ENCODE measurements at regions not wholly inside any gene's neighbourhood (a gene's known extent, or its start where the extent isn't known, plus 50 kb on each side); places are given as distances from the start of the nearest gene placed in this dataset.
"Not testable (repeated sequence)": the region's sequence is repeated elsewhere in the genome, so short reads cannot be mapped to it uniquely, and the experiment has no call there.

DNA sequence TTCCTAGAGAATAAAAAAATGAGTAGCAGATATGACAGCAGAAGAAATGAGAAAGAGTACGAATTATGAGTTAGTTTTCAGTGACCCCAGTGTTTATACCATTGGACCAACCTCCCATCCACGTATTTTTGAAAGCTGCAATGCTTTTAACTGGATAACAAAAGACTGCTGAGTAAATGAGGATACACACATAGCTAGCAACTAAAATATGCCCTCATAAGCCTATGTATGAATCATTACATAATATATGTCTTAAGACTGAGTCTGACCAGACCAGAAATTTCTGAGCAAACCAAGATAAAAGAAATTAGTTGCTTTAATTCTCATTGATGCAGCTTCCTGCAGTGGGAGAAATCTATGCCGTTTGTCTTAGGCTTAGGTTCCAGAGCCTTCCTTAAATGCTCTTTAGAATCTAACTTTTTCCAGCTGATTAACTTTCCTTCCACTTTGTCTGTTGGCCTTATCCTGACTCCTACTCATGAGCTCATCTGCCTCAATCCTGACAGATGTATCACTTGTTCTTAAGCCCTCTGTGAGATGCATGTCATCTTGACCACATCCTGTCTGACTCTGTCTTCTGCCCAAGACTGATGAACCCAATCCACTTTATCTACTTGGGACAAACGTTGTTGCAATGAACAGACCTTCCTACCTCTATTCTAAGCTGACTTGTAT is 301.4 kb upstream of the AADAT start:
- no peak for DNase-seq

DNA sequence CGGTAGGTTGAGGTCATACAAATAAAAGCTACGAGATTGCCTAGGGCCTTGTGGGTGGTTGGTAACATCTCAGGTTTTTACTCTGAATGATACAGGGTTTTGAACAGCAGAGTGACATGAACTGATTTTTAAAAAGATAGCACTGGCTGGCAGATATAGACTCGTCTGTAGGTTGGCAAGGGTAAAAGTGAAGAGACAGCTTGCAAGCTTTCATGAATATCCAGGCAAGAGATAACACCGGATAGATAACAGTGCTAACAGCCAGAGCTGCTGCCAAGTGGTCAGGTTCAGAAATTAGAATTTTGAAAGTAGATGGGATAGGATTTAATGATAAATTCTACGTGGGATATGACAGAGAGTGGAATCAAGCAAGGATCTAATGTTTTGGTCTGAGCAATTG is 299.7 kb upstream of the AADAT start:
- no peak for DNase-seq

DNA sequence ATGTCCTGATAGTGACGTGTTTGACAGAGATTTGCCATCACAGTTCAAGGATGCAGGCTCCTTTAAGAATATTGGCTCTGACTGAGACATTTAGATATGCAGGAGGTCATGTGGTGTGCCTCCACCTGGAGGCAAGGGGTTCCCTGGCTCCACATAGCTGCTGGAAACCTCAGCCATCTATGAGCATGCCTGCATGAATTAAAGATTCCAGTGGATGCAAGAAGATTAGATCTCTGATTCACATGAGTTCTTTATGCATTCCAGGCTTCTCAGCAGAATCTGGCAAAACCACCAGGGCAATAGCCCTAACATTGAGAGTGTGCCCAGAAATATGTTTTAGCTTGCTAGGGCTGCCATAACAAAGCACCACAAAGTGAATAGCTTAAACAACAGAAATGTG is 298.5 kb upstream of the AADAT start:
- DNase-seq = no peak

DNA sequence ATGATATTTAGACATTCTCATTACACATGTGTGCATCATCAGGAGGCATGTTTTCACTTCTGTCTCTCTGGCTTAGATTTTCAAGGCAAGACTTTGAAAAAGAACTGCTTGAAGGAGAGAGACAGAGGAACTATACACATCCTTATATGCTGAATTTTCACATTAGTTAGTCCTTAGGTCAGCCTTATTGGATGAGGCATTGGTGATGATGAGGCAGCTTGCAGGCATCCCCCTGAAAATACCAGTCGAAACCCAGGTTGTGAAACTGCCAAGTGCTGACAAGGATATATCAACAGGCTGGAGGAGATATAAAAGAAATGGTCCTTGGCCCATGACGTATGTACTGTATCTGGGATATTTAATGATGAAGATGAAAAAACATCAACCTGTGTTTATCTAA is 297.2 kb upstream of the AADAT start:
- no peak for DNase-seq

DNA sequence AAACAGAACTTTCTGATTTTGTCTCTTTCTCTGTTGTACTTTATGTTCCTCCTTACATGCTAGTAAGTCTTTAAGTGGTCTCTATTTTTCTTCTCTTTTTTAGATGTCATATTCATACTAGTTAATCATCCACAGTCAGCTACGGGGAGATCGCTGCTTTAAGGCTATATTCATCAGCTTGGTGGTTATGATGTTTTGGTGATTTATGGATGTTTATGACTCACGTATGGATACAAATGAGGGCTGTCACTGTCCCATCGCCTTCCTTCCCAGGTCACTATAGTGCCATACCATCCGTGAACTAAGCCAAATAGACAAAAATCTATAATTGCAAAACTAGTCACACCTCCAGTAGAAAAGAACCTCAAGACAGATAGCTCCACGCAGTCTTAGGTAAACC is 296.8 kb upstream of the AADAT start:
- no peak for DNase-seq

DNA sequence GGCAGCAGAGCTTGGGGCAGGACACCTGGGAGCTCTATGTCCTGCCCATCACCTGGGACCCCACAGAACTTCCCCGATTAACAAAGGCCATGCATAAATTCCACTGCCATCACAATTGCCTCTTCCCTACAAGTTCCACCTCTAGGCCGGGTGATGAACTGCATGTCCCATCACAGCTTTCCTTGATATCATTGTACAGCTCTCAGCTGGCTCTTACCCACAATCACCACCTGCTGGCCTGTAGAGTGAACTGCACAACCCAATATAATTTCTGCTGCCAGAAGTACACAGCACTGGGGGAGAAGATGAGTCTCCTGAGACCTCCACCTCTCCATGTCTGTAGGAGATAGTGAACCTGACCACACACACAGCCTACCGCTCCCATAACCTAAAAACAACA is 285.0 kb upstream of the AADAT start:
- DNase-seq = no peak

DNA sequence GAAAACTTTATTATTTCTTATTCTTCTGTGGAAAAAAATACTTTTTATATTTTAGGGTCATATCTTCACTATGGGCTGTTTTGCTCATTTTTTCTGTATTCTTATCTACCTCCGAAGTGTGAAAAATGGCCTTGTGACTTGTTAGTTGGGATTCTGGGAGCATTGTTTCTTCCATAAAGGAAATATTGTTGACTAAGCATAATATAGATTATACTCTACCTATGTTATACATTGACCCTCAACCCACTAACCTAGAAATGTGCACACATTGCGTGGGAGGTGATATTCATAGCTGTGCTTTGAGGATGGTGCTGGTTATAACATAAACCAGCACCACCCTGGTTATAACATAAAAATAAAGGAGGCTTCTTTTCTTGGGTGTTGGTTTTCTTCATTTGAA is 259.2 kb upstream of the AADAT start:
- no peak for DNase-seq

DNA sequence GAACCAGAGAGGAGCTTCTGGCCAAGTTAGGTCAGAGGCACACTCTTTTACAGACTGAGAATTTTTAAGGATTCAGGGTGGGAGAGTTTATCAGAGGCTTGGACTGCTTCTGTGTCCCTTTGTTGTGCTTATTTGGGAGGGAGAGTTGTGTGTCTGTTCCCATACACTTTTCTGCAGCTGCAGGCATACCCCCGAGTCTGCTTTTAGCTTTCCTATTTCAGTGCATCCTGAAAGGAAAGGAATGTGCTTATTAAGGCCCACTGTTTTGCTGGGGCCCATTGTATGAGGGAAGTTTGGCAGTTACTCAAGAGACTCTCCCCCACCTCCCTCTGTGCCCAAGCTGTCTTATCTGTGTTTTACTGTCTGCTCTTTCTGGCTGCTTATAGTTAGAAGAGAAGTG is 257.4 kb upstream of the AADAT start:
- not testable (repeated sequence) for DNase-seq

DNA sequence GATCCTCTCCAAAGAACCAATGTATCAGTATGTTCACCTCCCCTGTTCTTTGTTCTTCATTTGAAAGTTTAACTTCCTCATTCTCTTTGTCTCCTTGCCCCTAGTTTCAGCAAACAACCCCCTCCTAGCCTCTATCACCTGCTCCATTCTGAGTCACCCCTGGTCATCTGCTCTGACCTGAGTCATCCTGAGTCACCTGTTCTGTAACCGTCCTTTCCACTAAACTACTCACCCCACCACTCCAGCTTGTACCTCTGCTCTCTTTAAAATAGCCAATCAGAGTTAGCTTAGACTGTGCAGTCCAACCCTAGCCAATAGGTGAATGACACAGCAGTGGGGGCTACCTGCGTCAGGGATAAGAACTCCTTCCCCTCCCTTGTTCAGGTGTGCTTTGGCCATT is 249.8 kb upstream of the AADAT start:
- DNase-seq = no peak

DNA sequence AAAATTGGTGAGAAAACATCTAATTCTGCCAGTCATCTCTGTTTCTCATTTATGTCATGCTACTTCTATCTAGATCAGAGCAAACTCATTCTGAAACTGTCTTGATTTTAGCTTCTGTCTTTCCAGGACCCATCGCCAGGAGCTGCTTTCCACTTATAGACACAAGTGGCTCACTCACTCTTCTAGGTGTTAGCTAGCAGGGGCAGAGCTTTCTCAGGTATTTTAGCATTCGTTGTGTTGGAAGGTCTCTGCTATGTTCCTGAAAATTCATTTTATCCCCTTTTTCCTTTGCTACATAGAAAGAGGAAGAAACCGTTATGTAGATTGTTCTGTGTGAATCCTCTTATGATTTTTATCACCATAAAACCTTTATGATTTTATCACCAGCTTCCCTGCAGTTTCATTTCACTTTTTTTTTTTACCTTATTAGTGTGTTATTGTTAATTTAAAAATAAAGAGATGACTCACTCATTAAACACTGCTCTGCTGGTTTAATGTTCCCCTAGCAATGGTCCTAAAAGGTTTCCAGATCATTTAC is 246.6 kb upstream of the AADAT start:
- DNase-seq = no peak

DNA sequence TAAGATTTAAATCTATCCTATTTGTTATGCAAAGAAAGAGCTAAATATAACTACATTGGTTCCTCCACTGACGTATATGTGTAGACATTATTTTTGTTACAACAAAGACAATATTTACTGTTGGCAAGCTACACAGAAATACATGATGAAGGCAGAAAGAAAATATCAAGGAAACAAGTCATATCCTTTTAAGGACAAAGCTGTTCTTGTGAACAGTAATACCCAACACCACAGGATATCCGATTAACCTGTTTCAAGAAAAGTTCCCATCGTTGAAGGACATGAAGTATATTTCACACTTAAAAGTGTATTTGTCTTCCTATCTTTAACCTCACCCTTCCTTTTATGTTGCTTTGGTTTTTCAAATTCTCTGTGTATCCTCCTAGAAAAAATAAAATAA is 235.8 kb upstream of the AADAT start:
- no peak for DNase-seq

DNA sequence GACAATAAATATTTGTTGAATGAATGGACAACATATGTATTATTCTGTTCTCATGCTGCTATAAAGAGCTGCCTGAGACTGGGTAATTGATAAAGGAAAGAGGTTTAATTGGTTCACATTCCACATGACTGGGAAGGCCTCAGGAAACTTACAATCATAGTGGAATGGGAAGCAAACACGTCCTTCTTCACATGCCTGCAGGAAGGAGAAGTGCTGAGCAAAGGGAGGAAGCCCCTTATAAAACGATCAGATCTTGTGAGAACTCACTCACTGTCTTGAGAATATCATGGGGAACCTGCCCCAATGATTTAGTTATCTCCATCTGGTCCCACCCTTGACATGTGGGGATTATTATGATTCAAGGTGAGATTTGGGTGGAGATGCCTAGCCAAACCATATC is 233.9 kb upstream of the AADAT start:
- DNase-seq = no peak

DNA sequence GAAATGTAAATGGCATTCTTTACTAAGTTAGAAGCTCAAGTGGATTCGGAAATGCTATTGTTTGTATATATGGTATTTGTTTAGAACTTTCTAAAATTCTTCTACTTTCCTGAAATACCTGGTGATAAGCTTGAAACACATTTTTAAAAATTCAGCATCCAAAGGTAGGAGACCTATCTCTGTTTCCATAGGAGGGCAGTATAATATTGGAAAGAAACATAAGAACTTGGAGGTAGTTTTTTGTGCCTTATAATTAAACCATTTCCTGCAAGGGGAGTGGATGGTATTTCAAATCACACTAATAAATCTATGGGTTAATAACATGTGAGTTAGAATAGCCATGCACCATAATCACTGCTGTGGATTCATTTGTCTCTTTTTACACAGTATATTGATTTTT is 217.4 kb upstream of the AADAT start:
- no peak for DNase-seq

DNA sequence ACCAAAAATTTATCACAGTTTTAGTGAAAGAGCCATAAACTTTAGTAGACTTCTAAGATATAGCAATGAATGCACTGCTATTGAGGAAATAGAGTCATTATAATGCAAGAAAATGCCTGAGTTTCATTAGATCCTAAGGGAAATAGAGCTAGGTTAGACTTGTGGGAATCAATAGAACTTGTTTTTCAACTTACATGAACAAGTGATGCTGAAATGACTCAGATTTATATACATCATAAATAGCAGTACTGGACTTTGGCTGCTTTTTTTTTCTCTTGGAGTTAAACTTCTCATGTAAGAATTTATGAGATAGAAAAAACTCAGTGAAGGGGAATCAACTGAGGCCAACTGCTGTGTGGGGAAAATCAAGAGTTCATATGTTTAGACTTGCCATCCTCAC is 216.5 kb upstream of the AADAT start:
- no peak for DNase-seq

DNA sequence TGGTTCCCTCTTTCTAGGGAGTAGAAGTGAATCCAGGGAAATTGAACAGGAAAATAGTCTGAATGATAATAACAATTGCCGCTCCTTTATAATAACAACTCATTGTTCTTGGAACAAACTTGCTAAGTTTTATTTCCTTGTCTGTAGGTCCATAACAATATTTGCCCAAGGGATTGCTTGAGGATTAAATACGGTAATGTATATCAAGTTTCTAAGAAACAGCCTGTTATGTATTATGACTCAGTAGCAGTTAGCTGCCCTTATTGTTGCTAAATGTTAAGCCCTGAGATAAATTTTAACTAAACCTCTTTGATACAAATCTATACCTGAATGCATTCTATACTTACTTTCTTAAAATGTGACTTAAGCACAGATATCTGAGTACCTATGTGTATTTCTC is 215.9 kb upstream of the AADAT start:
- no peak for DNase-seq

DNA sequence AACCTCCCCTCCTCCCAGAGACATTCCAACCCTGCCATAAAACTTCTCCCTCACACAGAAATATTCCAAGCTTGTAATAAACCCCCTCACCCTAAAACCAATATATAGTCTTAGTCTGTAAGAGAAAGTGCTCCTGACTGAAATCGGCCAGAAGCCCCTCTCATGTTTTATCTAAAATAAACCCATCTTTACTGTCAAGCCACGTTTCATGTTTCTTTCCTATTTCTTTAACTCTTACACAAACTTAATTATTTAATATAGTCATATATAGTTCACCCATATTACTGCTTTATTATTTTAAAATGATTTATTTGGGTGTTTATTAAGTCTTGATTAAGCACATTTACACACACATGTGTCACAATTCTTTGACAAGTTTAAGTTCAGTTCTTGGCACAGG is 191.3 kb upstream of the AADAT start:
- DNase-seq = no peak

DNA sequence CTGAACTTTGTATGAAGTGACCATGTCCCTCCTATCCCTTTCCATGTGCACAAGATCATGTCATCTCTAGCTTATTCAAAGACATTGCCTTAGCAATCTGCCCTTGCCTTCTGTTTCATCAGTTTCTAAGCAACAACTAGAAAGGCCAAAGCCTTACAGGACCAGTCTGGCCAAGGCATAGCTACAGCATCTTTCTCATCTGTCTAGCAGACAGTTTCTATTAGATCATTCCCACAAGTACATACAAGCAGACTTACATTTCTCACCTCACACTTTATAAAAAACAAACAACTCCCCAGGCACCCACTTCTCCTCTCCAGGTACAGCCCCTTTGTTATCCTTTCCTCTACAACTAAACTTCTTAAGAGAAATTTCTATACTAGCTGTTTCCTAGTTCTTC is 188.7 kb upstream of the AADAT start:
- DNase-seq = no peak

DNA sequence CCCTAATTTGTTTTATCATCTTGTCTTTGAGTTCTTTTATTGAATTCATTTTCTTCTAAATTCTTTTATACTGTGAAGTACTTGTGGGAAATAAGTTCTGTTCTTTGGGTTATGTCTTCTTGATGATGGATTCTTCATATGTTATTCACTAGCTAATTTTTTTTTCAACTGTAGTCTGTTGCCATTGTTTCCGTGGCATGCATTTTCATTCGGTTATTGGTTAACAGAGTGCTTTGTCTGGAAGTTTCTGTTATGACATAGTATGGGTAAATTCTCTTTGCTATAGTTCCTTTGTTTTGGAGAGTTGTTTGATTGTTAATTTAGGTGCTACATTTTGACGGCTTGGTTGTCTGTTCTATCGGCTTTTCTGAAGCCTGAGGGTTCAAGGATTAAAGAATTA is 184.9 kb upstream of the AADAT start:
- no peak for DNase-seq

DNA sequence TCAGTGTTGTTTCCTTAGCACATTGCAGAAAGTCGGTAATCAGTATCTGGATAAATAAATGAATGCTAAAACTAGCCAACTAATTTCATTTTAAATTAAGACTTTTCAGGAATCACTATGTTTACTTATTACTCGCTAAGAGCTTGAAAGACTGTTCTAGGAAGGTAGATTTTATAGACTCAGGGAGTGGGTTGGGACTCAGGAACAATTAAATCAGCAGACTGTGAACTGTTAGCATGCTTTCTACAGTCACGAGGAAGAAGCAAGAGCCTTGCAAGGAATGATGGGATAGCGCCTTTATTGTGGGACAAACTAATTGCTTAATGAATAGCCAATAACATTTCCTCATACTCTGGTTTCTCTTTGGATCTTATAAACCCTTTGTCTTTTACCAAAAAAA is 183.2 kb upstream of the AADAT start:
- DNase-seq = no peak

DNA sequence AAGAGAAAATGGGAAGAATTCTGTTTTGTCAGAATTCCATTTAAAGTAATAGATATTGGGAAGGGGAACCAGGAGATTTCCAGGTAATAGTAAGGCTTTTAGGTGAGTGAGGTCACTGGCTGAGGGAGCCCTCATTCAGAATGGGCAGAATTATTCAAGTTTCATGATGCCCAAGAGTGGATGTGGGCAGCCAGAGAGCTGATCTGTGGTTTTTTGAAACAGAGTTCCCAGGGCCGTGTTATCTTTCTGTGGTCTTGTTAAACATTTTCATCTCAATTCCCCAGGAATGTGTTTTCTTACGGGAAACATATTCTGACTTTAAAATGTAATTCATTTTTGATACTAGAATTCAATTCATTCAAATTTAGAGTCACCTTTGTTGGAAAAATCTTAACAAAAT is 182.0 kb upstream of the AADAT start:
- DNase-seq = no peak

DNA sequence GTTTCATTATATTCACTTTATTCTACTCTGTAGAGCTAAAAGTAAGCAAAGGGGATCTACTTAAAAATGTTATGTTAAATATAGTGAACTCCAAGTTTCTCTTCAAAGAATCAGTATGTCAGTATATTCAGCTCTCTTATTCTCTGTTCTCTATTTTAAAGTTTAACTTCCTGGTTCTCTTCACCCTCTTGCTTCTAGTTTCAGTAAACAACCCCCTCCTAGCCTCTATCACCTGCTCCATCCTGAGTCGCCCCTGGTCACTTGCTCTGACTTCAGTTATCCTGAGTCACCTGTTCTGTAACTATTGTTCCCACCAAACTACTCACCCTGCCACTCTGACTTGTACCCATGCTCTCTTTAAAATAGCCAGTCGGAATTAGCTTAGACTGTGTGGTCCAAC is 180.9 kb upstream of the AADAT start:
- no peak for DNase-seq

DNA sequence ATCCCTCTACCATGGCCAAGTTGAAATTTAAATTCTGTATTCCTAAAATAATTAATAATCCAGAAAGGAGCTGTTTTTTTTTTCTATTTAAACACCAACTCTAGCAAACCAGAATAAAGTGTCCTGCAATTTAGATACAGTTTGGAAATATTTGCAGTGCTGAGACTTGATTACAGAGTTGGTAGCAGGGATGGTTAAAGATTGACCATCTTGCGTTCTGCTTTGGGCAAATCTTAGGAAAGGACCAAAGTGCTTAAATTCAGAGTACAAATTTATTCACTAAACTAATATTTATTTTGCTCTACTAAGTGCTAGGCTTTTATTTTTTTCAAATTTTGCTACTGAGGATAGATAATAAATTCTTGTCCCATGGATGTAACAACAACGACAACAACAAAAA is 180.2 kb upstream of the AADAT start:
- no peak for DNase-seq

DNA sequence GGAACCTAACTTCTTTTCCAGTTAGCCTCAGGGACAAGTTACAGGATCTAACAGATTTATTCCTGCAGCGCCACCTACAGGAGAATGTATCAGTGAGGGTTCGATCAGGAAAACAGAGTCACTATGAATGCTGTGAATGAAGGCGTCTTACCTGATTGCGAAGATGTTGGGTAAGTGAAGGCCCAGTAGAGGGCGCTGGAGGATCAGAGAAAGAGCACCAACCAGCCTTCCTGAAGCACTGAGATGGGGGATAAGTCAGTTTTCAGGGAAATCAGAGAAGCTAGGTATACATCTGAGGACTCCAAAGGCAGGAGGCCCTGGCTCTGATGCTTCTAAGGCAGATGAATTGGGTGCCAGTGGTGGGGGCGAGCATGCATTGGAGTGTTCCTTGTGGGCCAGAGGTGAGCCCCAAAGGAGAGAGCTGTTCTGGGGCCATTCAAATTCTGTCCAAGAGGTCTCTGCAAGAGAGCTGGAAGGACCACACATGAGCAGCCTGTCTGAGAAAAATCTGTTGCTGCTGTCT is 169.9 kb upstream of the AADAT start:
- peak; percentile 16 for DNase-seq

DNA sequence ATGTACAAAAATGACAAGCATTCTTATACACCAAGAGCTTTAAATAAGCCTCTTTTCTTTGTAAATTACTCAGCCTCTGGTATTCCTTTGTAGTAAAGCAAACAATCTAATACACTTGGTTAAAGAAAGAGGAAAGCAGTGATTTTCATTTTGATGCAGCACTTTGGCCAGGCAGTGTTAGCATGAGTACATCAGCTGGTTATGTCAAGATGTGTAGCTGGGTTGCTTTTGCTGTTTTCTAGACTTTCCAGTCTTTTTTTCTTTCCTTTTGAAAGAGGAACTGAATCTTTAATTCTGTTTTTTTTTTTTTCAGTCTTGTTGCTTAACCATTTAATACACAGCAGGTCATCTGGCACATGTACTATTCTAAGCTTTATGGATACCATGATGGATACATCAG is 167.1 kb upstream of the AADAT start:
- DNase-seq = no peak

DNA sequence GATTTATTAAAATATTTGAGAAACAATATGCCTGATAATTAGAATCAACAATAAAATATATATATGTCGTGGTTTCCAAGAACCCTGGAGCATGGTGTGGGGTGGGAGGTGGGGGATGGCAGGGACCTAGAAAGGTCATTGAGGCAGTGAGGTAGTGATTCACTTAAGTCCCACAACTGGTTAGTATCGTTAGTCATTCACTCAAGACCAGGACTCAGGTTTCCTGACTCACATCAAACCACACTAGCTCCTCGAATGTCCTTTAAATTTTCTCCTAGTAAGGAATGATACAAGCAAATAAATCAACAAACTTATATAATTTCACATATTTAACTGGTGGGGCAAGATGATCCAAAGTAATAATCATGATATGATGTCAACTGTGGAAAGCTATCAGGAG is 158.8 kb upstream of the AADAT start:
- no peak for DNase-seq
